ENCODE measurements at regions not wholly inside any gene's neighbourhood (a gene's known extent, or its start where the extent isn't known, plus 50 kb on each side); places are given as distances from the start of the nearest gene placed in this dataset.
A peak's percentile ranks its signal among the peaks of the same experiment; 100 is the strongest.

- Mint-ChIP-seq H3K4me1 (ENCODE audit: insufficient read depth, unreplicated experiment) (no peaks in the 10 kb centered on the region), H3K36me3 (ENCODE audit: insufficient read depth, unreplicated experiment) (no peaks in the 10 kb centered on the region), H3K27me3 (ENCODE audit: insufficient read depth, unreplicated experiment) (no peaks in the 10 kb centered on the region), H3K9me3 (ENCODE audit: unreplicated experiment) (no peaks in the 10 kb centered on the region), H3K4me3 (ENCODE audit: unreplicated experiment) (no peak overlapping the region), H3K27ac (ENCODE audit: low read depth, unreplicated experiment) (no peak overlapping the region)
- intact Hi-C loops (cut with micrococcal nuclease) = no loop called here
- BruUV-seq (replicated peaks) = no TSS peak
- CTCF ChIA-PET = no interaction called here
- TF ChIP-seq, protein P1, sequence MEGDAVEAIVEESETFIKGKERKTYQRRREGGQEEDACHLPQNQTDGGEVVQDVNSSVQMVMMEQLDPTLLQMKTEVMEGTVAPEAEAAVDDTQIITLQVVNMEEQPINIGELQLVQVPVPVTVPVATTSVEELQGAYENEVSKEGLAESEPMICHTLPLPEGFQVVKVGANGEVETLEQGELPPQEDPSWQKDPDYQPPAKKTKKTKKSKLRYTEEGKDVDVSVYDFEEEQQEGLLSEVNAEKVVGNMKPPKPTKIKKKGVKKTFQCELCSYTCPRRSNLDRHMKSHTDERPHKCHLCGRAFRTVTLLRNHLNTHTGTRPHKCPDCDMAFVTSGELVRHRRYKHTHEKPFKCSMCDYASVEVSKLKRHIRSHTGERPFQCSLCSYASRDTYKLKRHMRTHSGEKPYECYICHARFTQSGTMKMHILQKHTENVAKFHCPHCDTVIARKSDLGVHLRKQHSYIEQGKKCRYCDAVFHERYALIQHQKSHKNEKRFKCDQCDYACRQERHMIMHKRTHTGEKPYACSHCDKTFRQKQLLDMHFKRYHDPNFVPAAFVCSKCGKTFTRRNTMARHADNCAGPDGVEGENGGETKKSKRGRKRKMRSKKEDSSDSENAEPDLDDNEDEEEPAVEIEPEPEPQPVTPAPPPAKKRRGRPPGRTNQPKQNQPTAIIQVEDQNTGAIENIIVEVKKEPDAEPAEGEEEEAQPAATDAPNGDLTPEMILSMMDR (IDR thresholded peaks at IDR 0.05; ENCODE audit: unreplicated experiment) = no peak
- POLR2A ChIA-PET = no interaction called here
- no peak for DNase-seq (ENCODE audit: unreplicated experiment)
Observed at GRCh38 chr4:155545456-155545855, 121.2 kb upstream of the GUCY1A1 start.

DNA sequence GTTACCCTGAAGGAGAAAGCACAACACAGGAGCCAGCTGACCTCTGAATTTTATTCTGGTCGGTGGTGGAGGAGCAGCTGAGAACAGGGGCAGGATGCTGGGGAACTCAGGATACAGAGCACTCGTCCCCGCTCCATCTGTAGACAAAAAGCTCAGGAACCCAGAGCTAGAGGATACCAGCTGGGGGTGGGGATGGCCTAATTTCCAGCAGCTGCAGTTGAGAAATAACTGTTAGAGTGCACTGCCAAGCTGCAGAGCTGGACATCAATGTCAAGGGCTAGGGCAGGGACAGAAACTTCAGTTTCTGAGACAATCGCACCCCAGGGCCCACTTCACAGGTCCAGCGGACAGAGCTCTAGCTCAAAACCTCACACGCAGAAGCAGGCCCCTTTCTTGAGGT is 122.1 kb upstream of the GUCY1A1 start:
- no TSS peak for BruUV-seq (replicated peaks)
- intact Hi-C loops (cut with micrococcal nuclease) = no loop called here
- ChIA-PET POLR2A (interaction anchor here (0.6 kb wide), 1 partner anchor 246 kb away, joined by 3 read pairs; no protein-coding TSS in a partner anchor), CTCF (interaction anchor here (0.6 to 0.9 kb wide), 2 partner anchors 80 to 279 kb away, joined by 4 read pairs; no protein-coding TSS in a partner anchor)
- no peaks in the 10 kb centered on the region for H3K27me3 Mint-ChIP-seq (ENCODE audit: insufficient read depth, unreplicated experiment)
- DNase-seq (ENCODE audit: unreplicated experiment) = no peak
- TF ChIP-seq, protein P1 (IDR thresholded peaks at IDR 0.05; ENCODE audit: unreplicated experiment) = no peak
- H3K9me3 Mint-ChIP-seq (ENCODE audit: unreplicated experiment) = no peaks in the 10 kb centered on the region
- no peaks in the 10 kb centered on the region for H3K36me3 Mint-ChIP-seq (ENCODE audit: insufficient read depth, unreplicated experiment)
- no peaks in the 10 kb centered on the region for H3K4me1 Mint-ChIP-seq (ENCODE audit: insufficient read depth, unreplicated experiment)
- no peak overlapping the region for H3K27ac Mint-ChIP-seq (ENCODE audit: low read depth, unreplicated experiment)
- no peak overlapping the region for H3K4me3 Mint-ChIP-seq (ENCODE audit: unreplicated experiment)

- TF ChIP-seq, protein P1 (IDR thresholded peaks at IDR 0.05; ENCODE audit: unreplicated experiment) = no peak
- H3K9me3 Mint-ChIP-seq (ENCODE audit: unreplicated experiment) = no peaks in the 10 kb centered on the region
- no peak overlapping the region for H3K27ac Mint-ChIP-seq (ENCODE audit: low read depth, unreplicated experiment)
- H3K27me3 Mint-ChIP-seq (ENCODE audit: insufficient read depth, unreplicated experiment) = no peaks in the 10 kb centered on the region
- no peak overlapping the region for H3K4me3 Mint-ChIP-seq (ENCODE audit: unreplicated experiment)
- DNase-seq (ENCODE audit: unreplicated experiment) = peak; percentile 11
- no peaks in the 10 kb centered on the region for H3K36me3 Mint-ChIP-seq (ENCODE audit: insufficient read depth, unreplicated experiment)
- intact Hi-C loops (cut with micrococcal nuclease) = no loop called here
- no TSS peak for BruUV-seq (replicated peaks)
- ChIA-PET POLR2A (no interaction called here), CTCF (interaction anchor here (1.4 kb wide), 1 partner anchor 11 kb away, joined by 5 read pairs; no protein-coding TSS in a partner anchor)
- H3K4me1 Mint-ChIP-seq (ENCODE audit: insufficient read depth, unreplicated experiment) = no peaks in the 10 kb centered on the region
Observed at GRCh38 chr4:155543126-155543765, 123.4 kb upstream of the GUCY1A1 start.

- no peak for DNase-seq (ENCODE audit: unreplicated experiment)
- Mint-ChIP-seq H3K27me3 (ENCODE audit: insufficient read depth, unreplicated experiment) (no peaks in the 10 kb centered on the region), H3K36me3 (ENCODE audit: insufficient read depth, unreplicated experiment) (no peaks in the 10 kb centered on the region), H3K4me3 (ENCODE audit: unreplicated experiment) (no peak overlapping the region), H3K9me3 (ENCODE audit: unreplicated experiment) (no peaks in the 10 kb centered on the region), H3K4me1 (ENCODE audit: insufficient read depth, unreplicated experiment) (no peaks in the 10 kb centered on the region), H3K27ac (ENCODE audit: low read depth, unreplicated experiment) (no peak overlapping the region)
- no TSS peak for BruUV-seq (replicated peaks)
- ChIA-PET POLR2A (no interaction called here), CTCF (no interaction called here)
- intact Hi-C loops (cut with micrococcal nuclease) = no loop called here
- TF ChIP-seq, protein P1 (IDR thresholded peaks at IDR 0.05; ENCODE audit: unreplicated experiment) = no peak
Observed at GRCh38 chr4:155542415-155542814, 124.2 kb upstream of the GUCY1A1 start.

All from MCF 10A (cell line).